GM21825 (cell line): ENCODE measurements at regions not wholly inside any gene's neighbourhood (a gene's known extent, or its start where the extent isn't known, plus 50 kb on each side); places are given as distances from the start of the nearest gene placed in this dataset.
A peak's percentile ranks its signal among the peaks of the same experiment; 100 is the strongest.
"Not testable (repeated sequence)": the region's sequence is repeated elsewhere in the genome, so short reads cannot be mapped to it uniquely, and the experiment has no call there.

Source experiments
- ATAC-seq: cut with Tn5 transposase; IDR thresholded peaks from one replicate; pipeline ENCODE4 v1.9.1; 2021; ENCODE audit warnings: mild to moderate bottlenecking, moderate library complexity; ENCODE audit not compliant: unreplicated experiment

DNA sequence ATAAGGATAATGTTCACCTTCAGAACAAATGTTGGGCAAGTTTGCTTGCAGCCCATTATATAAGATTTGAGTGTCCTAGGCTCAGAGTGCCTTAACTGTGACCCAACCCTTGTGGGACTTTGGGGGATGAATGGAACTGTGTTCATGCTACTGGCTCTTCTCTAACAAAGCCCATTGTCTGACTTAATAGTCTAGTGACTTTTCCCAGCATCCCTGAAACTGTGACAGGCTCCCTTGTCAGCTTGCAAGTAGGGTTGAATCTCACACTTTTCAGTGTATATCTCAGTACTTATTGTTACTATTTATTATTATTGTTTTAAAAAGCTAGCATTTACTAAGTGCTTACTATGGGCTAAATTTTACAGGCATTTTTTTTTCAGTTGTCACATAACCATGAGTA lies 1488.2 kb downstream of the KHDRBS2 start:
- not testable (repeated sequence) for ATAC-seq

DNA sequence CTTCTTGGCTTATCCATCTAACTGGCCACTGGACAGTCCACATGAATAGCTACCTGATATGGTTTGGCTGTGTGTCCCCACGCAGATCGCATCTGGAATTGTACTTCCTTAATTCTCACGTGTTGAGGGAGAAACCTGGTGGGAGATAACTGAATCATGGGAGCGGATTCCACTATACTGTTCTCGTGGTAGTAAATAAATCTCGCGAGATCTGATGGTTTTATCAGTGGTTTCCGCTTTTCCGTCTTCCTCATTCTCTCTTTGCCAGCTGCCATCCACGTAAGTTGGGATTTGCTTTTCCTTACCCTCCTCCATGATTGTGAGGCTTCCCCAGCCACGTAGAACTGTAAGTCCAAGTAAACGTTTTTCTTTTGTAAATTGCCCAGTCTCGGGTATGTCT lies 1496.4 kb downstream of the KHDRBS2 start:
- ATAC-seq = not testable (repeated sequence)

DNA sequence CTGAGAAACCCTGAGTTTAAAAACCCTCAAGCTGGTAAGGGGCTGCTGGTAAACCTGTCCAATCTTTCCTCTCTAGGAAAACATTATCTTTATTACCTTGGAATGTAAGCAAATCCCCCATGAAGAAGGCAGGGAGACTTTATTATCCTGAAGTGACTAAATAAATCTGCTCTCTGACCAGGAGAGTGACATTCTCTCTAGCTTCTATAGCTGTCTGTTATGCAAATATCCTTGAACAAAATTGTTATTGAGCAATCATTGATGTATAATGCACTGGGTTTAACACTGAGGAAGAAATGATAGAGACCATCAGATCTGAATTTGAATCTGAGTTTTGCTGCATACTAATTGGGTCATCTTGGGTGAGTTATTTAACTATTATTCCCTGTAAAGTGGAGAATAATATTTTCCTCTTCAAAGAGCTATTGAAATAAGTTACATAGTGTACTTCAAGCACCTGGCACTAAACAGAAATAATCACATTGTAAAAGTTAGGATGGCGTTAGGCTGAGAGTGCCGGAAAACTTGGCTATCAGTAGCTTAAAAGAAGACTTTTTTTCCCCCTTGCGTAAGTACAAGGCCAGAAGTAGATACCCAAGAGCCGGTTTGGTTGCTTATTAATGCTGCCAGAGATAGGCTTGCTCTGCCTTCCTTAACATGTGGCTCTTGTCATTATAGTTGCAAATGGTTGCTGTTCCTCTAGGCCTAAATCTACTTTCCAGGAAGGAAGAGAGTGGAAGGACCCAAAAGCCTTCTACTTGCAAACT lies 1503.1 kb downstream of the KHDRBS2 start:
- ATAC-seq = not testable (repeated sequence)

DNA sequence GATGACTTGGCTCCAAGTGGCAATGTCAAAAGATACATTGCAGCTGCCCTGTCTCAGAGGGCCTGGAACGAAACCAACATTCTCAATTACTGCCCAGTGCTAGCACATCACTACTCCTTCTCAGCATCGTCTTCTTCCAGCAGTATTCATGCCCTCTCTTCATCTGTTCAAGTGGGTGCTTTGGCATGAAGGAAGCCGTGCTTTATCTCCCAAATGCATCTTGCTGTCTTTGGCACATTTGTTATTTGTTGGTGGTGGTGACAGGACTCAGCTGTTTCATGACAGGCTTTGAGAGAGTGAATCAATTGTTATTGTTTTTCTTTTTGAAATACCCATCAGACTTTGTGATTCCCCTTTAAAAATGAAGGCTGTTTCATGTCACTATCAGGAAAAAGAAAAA lies 1506.4 kb downstream of the KHDRBS2 start:
- not testable (repeated sequence) for ATAC-seq

DNA sequence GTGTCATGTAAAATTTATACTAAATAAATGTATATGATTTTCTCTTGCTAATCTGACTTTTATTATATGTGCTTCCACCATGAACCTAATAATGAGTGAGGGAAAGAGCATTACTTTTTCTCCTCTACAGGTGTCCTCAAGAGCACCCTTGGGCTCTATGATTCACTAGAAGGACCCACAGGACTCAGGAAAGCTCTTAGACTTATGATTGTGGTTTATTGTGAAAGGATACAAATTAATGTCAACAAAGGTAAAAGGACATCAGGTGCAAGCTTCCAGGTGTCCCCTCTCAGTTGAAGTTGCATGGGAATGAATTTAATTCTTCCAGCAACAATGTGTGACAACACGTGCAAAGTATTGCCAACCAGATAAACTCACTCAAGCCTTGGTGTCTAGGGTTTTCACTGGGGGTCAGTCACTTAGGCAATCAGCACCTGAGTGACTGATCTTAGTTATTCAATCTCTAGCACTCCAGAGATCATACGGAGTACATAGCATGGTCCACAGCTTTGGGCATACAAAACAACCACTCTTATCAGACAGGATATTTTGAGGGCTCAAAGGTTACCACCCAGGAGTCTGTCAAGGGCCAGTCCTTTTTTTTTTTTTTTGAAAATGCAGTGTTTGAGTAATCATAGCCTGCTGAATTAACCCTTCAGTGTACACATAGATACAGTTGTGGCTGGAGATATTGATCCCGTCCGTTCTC lies 1518.1 kb downstream of the KHDRBS2 start:
- ATAC-seq = not testable (repeated sequence)

DNA sequence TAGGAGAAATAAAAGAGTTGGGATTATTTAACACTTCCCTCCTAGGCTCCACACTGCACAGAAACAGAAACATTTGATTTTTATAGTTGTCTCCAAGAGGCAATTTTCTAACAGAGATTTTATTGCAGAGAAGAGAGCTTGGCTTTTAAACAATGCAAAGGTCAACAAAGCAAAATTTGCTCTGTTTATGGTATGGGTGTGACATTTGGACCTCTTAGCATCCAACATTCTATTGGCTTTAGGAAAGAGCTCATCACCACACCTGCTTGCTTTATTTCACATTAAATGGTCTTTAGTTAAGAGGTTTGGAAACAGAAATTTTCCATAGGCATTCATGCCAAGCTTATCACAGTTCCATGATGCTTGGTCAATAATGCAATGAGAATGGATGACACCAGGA lies 1520.7 kb downstream of the KHDRBS2 start:
- ATAC-seq = not testable (repeated sequence)

DNA sequence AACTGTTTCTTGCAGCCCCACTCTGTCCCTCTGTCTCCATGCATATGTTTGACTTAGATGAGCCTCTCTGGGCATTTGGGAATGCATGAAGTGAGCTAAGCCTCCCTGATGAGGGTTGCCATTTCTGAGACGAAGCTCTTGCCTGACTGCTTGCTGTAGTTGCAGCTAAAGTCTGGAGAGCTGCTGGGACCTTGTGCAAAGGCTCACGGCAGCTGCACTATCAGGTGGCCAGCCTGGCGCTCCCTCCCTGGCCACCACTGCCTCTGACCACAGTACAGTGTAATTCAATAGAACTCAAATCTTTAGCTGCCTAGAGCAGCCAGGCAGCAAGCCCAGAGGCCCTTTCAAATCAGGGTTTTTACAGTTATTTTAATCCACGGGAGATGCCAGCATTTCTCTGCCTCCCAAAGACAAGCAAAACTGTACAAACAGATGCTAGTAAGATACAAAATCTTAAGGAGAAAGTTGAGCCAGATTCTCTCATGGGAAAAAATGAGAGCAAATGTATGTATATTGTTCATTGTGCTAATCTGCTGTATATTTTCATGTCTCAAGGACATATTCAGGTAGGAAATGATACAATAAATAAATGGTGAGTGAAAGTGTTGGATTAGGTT lies 1522.5 kb downstream of the KHDRBS2 start:
- not testable (repeated sequence) for ATAC-seq

DNA sequence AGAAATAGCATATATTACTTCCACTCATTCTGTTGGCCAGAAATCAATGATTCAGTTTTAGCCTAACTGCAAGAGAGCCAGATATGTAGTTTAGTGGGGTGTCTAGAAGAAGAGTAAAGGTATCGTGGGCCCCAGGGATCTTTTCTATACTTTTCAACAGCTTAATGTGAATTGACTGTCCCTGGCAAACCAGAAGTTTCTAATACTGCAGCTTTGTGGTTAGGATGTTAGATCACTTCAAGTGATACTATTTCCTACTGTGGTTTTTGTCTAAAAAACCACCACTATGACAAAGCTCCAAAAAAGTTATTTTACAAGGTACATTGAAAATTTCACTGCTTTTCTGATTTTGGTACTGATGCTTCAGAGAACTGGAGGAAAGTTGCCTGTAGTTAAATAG lies 1525.1 kb downstream of the KHDRBS2 start:
- ATAC-seq = not testable (repeated sequence)

DNA sequence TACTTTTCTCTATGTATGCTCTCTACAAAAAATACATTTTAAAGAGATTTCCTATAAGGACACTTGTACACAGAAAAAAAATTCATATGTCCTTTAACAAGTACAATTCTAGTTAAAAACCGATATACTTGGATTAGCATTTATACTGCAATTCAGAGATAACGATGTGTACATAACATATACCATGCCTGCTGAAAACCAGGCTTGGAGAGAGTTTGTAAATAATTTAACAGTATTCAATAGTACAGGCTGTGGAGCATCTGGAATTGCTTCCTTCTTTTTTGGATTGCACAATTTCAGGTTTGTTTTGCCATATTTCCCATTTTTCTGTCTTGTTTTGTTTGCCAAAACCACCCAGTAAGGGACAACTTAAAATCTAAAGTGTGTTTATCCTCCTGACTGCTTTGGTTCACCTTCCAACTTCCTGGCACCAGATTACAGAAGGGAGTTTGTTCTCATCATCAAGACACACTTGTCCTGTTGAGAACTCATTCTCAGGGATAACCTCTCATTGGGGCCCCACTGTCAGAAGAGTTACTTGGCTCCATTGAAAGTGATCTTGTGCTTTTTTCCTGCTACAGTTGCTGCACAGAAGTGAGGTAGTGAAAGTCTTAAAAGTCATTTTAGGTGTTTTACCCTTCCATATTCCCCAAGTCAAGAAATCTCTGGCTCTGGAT lies 1526.7 kb downstream of the KHDRBS2 start:
- not testable (repeated sequence) for ATAC-seq

DNA sequence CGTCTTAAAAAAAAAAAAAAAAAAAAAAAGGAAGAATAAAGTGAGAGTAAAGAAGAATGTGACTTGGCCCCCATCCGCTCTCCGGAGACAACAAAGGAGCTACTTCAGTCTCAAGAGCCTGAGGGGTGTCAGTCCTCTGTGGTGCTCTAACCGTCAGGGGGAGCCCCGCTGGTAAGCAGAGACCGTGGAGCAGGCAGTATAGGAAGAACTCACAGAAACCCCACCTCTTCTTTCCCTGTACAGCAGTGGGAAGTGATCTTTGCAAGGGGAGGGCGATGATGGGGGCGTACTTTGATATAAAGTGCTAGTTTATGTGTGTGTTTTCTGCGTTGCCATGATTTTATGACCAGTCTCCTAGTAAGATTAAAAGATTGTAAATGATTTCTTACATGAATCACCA lies 1527.3 kb downstream of the KHDRBS2 start:
- ATAC-seq = not testable (repeated sequence)

DNA sequence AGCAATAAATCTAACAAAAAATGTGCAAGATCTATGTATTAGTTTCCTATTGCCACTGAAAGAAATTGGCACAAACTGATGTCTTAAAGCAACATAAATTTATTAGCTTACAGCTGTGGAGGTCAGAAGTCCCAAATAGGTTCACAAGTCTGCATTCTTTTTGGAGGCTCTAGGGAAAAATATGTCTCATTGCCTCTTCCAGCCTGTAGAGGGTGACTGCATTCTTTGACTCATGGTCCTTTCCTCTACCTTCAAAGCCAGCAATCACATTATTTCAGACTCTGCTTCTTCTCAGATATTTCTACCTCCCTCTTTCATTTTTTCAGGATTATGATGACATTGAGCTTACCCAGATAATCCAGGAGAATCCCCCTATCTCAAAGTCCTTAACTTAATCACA lies 1531.1 kb downstream of the KHDRBS2 start:
- ATAC-seq = no peak

DNA sequence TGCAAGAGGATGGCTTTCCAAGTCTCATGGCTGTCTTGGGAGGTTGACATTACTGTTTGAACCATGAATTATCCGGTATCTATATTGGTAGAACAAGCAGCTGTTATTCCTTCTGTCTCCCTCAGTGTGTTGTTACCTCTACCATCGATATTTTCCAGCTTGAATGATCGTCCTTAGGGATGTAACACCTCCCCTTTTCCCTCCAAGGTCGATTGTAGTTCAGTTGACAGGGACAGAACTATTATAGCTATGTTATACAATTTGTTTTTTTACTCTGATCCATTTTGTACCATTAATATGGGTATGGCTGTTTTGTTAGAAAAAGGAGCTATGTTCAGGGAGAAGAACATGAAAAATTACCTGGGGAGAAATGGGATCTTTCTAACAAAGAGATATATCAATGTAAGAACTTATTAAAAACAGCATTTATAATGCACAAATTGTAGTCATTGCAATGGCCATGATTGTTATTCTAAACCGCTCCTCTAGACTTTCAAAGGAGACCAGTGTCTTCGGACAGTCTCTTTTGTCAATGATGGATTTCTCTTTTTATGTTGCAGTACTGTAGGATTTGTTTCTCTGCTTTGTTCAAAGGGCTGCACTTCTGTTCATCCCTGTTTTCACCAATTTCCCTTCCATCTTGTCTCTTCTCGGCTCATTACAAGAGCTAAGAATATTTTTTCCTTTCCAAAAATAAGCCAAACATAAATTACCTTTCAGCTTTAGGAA lies 1535.5 kb downstream of the KHDRBS2 start:
- ATAC-seq = not testable (repeated sequence)

DNA sequence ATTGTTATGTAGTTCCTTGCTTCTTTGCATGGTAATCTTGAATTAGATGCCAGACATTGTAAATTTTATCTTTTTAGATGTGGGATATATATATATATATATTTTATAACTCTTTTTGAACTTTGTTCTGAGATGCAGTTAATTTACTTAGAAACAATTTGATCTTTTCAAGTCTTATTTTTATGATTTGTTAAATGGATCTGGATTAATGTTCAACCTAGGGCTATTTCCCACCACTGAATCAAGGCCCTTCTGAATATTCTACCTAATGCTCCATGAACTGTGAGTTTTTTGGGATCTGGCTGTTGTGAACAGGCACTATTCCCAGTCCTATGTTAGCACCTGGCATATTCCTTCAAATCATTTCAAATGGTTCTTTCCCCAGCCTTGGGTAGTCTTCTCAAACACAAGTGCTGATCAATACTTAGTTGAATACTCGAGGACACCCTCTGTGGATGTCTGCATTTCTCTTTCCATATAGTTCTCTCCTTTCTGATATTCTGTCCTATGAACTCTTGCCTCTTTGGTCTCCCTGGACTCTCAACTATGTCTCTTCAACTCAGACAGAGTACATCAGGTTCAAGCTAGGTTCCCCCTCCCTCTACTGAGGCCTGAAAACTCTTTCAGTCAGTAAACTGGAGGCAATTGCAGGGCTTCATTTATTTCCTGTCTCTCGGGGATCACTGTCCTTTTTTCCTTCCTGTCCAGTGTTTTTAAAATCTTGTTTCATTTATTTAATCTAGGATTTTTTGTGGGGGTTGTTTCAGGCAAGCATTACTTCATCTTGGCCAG lies 1538.1 kb downstream of the KHDRBS2 start:
- not testable (repeated sequence) for ATAC-seq

DNA sequence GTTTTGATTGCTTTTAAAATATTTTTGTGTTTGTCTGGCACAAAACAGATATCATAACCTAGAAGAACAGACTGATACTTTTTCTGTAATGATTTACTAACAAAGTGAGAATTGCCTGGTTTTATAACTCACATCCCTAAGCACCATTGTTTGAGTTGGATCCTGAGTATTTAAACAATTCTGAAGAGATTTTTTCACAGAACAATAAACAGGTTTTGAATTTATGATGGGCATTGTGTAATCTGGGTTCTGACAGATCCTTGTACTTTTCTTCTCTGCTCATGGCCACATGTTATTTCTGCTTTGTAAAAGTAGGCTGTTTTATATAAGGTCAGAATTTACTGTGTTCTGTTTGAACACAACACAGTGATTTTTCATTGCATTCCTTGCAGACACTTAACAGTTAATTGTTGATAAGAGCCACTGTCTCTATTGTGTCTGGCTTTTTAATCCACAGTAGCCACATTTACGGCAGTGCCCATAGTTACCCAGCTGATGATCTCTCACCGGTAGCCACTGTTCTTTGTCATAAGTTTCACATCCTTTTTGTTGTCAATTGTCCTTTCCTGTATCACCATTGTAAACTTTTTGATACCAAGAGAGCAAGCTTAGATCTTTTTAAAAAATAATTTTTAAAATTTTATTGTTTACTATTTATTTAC lies 1548.1 kb downstream of the KHDRBS2 start:
- ATAC-seq = peak; percentile 74

DNA sequence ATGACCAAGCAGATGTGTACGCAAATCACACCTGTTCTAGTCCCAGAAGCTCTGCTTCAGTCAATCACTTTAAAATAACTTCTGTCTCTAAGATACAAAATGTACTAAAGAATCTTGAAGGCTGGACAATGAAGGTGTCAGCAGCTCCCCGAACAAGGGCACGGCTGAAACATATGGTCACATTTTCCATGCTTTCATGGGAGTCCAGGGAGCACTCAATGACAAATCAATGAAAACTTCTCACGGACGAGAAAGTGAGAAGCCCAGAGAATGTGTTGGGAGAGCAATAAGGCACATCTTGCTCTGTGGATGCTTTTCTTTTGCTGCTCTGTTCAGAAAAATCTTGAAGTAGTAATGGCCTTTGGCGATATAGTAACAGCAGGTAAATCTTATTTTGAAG lies 1548.7 kb downstream of the KHDRBS2 start:
- not testable (repeated sequence) for ATAC-seq

DNA sequence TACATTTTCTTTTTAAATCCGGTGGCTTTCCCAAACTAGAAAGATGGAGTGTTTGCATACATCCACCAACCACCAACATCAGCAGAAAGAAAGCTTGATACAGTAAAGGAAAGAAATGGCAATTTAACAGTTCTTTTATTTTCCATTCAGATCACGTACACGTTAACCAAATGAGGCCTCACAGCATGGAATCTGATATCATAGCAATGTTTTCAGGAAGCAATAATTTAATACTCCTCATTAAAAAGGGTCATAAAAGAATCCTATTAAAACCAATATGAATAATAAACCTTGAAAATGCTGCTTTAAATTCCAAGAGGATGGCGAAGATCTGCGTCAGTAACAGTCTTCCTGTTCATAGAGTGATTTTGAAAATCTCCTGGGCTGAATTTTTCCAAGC lies 1562.1 kb downstream of the KHDRBS2 start:
- not testable (repeated sequence) for ATAC-seq

DNA sequence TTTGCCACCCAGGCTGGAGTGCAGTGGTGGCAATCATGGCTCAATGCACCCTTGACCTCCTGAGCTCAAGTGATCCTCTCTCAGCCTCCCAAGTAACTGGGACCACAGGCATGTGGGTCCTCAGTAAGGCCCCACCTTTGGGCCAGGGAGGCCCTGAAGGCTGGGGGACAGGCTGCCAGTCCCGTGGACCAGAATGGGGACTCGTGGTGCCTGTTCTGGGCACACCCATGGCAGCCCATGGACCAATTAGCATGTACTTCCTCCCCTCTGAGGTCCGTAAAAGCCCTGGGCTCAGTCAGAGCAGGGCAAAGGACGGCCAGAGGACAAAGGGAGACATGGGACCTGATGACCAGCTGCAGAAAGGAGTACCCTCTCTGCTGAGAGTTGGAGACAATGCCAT lies 1590.8 kb downstream of the KHDRBS2 start:
- ATAC-seq = no peak

DNA sequence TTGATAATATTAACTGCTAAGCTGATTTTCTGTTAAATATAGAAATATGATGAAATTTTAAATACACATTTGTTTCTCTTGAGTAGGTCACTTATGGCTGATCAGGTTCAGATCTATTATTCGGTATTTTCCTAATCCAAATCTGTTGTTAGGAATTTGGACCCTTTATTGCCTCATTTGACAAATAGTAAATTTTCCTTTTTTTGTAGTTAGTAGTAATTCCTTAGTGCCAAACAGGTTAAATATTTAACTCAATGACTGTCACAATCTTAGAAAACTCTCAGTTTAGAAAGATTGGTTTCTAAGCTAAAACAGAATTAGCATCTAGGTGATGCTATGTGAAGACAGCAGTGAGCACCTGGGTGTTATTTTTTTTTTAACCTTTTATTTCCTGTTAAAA lies 1598.9 kb downstream of the KHDRBS2 start:
- ATAC-seq = no peak

DNA sequence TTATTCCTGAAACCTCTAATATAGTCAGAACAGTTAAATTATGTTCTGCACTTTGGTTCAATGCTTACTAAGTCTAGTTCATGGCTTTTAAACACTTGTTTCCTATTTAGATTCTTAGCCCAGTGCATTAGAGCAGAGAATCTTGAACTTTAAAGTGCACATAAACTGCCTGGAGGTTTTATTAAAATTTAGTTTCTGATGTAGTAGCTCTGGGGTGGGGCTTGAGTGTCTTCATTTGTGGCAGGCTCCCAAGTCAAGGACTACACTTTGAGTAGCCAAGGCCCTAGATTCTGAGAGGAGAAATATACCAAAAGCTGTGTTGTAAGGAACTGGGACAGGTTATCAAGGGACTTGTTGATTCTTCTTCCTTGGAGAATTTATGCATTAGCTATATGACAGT lies 1604.2 kb downstream of the KHDRBS2 start:
- ATAC-seq = no peak
